GM12801 (cell line): ENCODE measurements at regions not wholly inside any gene's neighbourhood (a gene's known extent, or its start where the extent isn't known, plus 50 kb on each side); places are given as distances from the start of the nearest gene placed in this dataset.

ENCODE experiments used
- CTCF ChIP-seq: IDR thresholded peaks from one replicate; pipeline ENCODE4 v1.5.1; 2011; ENCODE audit warnings: control low read depth; ENCODE audit not compliant: insufficient read length; ENCODE audit errors: extremely low read depth

DNA sequence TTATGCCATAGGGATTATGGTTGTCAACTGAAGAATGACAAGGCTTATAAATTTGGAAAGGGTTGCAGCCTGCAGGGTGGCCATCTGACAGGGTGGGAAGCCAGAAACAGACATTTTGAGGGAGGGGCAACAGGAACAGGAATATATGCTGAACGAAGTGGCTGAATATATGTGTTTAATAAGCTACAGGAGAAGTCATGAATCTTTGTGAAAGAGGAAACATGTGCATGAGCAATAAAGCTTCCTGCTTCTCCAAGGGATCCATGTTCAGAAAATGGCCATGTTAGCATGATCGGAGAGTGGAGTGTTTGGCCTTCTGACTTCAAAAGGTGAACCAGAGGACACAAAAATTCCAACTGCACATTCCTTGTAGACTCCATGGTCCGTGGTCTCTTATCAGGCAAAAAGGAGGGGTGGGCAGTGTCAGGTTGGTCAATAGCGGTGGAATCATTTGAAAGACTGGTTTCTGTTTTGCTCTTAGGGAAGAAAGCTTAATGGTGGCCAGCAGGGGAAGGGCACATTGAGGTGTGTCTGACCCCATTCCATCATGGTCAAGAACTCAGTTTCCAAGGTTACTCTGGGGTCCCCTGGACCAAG, 144.1 kb downstream of the SOCS6 start:
- no peak for TF ChIP-seq CTCF

- no peak for TF ChIP-seq CTCF
These were observed 142.4 kb downstream of the SOCS6 start for GRCh38 chr18:70431203-70431624.

DNA sequence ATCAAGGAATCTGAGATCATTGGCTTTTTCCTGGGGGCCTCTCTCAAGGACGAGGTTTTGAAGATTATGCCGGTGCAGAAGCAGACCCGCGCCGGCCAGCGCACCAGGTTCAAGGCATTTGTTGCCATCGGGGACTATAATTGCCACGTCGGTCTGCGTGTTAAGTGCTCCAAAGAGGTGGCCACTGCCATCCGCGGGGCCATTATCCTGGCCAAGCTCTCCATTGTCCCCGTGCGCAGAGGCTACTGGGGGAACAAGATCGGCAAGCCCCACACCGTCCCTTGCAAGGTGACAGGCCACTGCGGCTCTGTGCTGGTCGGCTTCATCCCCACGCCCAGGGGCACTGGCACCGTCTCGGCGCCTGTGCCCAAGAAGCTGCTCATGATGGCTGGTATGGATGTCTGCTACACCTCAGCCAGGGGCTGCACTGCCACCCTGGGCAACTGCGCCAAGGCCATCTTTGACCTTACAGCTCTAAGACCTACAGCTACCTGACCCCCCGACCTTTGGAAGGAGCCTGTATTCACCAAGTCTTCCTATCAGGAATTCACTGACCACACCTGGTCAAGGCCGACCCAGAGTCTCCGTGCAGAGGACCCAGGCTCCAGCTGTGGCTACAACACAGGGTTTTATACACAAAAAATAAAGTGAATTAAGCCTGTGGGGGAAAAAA, 141.8 kb downstream of the SOCS6 start:
- TF ChIP-seq CTCF: no peak

DNA sequence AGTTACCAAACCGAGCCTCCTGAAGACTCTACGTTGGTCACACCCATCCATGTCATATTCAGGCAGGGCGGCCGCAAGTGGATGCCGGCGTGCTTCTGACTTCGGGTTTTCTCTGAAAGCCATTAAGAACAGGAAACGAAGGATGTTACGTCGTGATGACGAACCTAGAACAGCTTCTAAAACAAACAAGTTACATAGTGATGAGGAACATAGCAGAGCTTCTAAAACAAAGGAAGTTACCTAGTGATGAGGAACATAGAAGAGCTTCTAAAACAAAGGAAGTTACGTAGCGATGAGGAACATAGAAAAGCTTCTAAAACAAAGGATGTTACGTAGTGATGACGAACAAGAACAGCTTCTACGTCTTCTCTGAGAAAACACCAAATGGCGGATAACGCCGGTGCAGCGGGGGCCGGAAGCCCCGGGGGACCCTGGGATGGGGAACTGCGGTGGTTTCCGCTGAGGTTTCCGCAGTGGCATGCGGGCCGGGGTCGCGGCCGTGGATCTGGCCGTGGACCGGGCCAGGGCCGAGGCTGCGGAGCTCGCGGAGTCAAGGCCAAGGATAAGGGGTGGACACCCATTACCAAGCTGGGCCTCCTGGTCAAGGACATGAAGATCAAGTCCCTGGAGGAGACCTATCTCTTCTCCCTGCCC, 141.1 kb downstream of the SOCS6 start:
- TF ChIP-seq CTCF: no peak

DNA sequence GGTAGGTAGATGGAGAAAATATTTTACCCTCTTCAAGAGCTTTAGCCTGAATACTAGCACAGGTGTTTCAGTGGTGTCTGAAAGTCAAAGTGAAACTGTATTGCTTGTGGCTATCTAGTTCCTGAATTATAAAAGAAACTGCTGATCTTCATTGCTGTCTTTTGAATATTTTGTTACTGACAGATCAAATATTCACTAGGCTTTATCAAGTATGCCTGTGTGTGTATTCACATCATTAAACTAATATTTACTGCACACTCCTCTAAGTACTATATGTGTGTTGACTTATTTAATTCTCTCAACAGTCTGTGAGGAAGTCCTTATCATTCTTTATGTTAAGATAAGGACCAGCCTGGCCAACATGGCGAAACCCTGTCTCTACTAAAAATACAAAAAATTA, 139.6 kb downstream of the SOCS6 start:
- TF ChIP-seq CTCF: no peak

GRCh38 chr18:70426818-70427217, 138.0 kb downstream of the SOCS6 start:
- no peak for TF ChIP-seq CTCF

DNA sequence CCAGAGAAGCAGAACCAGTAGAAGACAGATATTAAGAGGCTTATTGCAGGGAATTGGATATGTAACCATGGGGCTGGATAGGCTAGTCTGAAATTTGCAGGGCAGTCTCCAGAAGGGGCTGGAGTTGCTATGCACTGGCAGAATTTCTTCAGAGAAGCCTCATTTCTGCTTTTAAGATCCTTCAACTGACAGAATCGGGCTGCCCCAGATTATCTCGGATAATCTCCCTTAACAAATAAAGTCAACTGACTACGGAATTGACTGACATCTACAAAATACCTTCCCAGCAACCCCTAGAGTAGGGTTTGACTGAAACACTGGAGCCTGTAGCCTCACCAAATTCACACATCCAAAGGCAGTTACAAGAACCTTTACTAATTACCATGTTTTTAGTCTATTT, 136.4 kb downstream of the SOCS6 start:
- no peak for TF ChIP-seq CTCF
